Natural killer cell treated with Interleukin-12 subunit alpha and Interleukin-12 subunit beta and Interleukin-15 and Interleukin-18, amount 100 ng/mL, for 72 hours (primary cell): ENCODE measurements at regions not wholly inside any gene's neighbourhood (a gene's known extent, or its start where the extent isn't known, plus 50 kb on each side); places are given as distances from the start of the nearest gene placed in this dataset.

Source experiments
- ATAC-seq, 2 donors: fragments of 150-1000 bp; cut with Tn5 transposase in 1 of 2; sonication (Bioruptor Pico), chemical (Tn5 transposase) in 1 of 2; 2 replicates each; pipeline ENCODE4 v1.10.0; 2021
- DNase-seq: peaks from one replicate; pipeline ENCODE4 v3.0.0; 2022; ENCODE audit warnings: low spot score
- H3K27ac Mint-ChIP-seq, 2 donors: 1 replicate in 1 of 2; 2 replicates in 1 of 2; pipeline ENCODE4 v1.8.0; 2022; ENCODE audit warnings: mixed read lengths in 2 of 2, mild to moderate bottlenecking in 1 of 2, moderate library complexity in 1 of 2
- H3K27me3 Mint-ChIP-seq, 2 donors: 1 replicate in 1 of 2; 2 replicates in 1 of 2; pipeline ENCODE4 v1.8.0; 2022; ENCODE audit warnings: mixed read lengths in 2 of 2
- H3K36me3 Mint-ChIP-seq: one replicate; pipeline ENCODE4 v1.8.0; 2022; ENCODE audit warnings: mixed read lengths
- H3K4me1 Mint-ChIP-seq, 2 donors: 1 replicate in 1 of 2; 2 replicates in 1 of 2; pipeline ENCODE4 v1.8.0; 2022; ENCODE audit warnings: low read depth in 2 of 2, mixed read lengths in 2 of 2, mild to moderate bottlenecking in 1 of 2
- H3K4me3 Mint-ChIP-seq: one replicate; pipeline ENCODE4 v1.8.0; 2022; ENCODE audit warnings: mixed read lengths
- H3K9me3 Mint-ChIP-seq: 2 replicates; pipeline ENCODE4 v1.8.0; 2022; ENCODE audit warnings: mixed read lengths

DNA sequence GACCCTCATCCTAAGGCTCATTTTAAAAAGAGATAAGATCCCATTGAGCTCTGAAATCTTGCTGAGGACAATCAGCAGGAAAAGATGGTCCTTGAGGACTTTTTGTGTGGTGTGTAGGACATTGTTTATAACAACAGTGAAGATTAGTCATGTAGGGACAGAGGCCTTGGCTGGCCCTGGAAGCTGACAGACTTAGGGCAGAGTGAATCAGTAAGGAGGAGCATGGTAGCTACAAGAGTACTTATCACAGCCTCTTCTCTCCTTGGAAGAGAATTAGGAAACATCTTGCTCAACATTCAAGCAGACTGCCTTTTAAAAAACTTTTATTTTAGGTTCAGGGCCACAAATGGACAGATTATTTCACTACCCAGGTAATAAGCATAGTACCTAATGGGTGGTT is 665.9 kb upstream of the SALL1 start:
- no peaks in the 10 kb centered on the region for H3K36me3 Mint-ChIP-seq
- H3K27me3 Mint-ChIP-seq: no peaks in the 10 kb centered on the region
- no peaks in the 10 kb centered on the region for H3K4me1 Mint-ChIP-seq
- DNase-seq (no peak), ATAC-seq (no peak)
- peaks cover 15% of the 10 kb centered on the region for H3K9me3 Mint-ChIP-seq
- no peak overlapping the region for H3K4me3 Mint-ChIP-seq
- H3K27ac Mint-ChIP-seq: no peak overlapping the region

DNA sequence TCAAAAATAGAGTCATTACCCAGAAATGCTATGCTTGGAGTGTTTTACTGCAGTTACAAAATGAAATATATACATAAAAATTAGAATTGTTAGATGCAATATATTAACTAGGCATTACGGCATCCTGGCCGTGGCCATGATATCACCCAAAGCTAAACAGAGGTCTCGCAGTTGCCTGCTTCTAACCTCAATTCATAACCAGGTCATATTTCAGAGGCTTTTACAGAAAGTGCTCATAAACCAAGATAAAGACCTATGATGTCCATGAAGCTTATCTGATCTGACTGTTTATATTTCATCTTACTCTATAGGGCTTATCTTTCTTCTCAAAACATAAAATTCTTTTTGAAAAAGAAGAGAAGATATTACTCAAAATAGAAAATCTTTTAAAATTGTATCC is 664.5 kb upstream of the SALL1 start:
- ATAC-seq (no peak), DNase-seq (no peak)
- Mint-ChIP-seq H3K4me1 (no peaks in the 10 kb centered on the region), H3K9me3 (peaks cover 15% of the 10 kb centered on the region), H3K27ac (no peak overlapping the region), H3K27me3 (no peaks in the 10 kb centered on the region), H3K4me3 (no peak overlapping the region), H3K36me3 (no peaks in the 10 kb centered on the region)

- Mint-ChIP-seq H3K27ac (no peak overlapping the region), H3K36me3 (no peaks in the 10 kb centered on the region), H3K4me1 (no peaks in the 10 kb centered on the region), H3K4me3 (no peak overlapping the region), H3K9me3 (peaks cover 15% of the 10 kb centered on the region), H3K27me3 (no peaks in the 10 kb centered on the region)
- ATAC-seq: no peak
- no peak for DNase-seq
Measured at GRCh38 chr16:51814617-51815016, 663.5 kb upstream of the SALL1 start.

DNA sequence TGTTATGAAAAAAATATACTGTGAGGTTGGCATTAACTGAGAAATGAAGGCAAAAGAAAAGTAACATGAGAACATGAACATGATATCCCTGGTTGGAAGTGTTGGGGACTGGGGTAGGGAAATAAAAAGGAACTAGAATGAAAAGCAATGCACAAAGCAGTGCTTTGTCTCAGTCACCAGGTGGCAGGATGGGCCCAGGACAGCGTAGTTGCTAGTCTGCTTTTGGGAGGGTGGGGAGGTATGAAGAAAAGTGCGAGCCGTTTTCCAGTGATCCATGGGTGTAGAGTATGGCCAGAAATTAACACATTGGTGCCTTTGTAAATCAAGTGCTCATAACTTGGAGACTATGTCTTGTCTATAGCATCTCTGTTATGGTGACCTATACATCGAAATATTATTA is 662.5 kb upstream of the SALL1 start:
- no peak overlapping the region for H3K4me3 Mint-ChIP-seq
- DNase-seq (no peak), ATAC-seq (no peak)
- H3K36me3 Mint-ChIP-seq: no peaks in the 10 kb centered on the region
- H3K27ac Mint-ChIP-seq: no peak overlapping the region
- H3K4me1 Mint-ChIP-seq: no peaks in the 10 kb centered on the region
- no peaks in the 10 kb centered on the region for H3K27me3 Mint-ChIP-seq
- H3K9me3 Mint-ChIP-seq: peaks cover 17% of the 10 kb centered on the region

DNA sequence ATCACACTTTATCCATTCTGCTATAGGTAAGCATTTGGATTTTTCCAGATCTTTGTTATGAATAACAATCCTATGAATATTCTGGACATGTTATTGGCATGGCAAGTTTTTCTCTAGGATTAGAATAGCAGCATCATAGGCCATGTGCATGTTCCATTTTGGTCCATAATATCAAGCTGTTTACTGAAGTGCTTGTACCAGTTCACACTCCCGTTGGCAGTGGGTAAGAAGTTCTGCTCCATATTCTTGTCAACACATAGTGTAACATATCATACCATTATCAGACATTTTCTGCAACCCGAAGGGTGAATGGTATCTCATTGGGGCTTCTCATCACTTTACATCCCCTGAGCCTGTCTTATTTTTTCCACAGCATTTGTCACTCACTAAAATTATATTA is 661.9 kb upstream of the SALL1 start:
- Mint-ChIP-seq H3K9me3 (peaks cover 20% of the 10 kb centered on the region), H3K27ac (no peak overlapping the region), H3K4me1 (no peaks in the 10 kb centered on the region), H3K4me3 (no peak overlapping the region), H3K27me3 (no peaks in the 10 kb centered on the region), H3K36me3 (no peaks in the 10 kb centered on the region)
- ATAC-seq (no peak), DNase-seq (no peak)

GRCh38 chr16:51807551-51807950 is 656.5 kb upstream of the SALL1 start:
- Mint-ChIP-seq H3K9me3 (peaks cover 22% of the 10 kb centered on the region), H3K27me3 (no peaks in the 10 kb centered on the region), H3K36me3 (no peaks in the 10 kb centered on the region), H3K4me3 (no peak overlapping the region), H3K27ac (no peak overlapping the region), H3K4me1 (no peaks in the 10 kb centered on the region)
- DNase-seq (no peak), ATAC-seq (no peak)

DNA sequence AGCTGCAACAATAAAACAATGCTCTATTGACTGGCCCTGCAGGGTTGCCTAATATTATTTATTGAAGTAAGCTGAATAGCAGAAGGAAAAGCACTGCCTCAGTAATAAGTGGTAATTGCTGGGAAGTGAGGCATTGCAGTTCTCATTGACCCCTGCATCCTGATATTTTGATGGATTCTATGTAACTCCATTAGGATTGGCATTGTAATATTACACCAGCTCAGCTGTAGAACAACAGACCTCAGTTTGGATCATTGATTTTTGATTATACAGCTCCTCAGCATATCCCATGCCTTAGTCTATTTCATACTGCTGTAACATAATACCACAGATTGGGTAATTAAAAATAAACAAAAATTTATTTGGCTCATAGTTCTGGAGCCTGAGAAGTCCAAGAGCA is 650.6 kb upstream of the SALL1 start:
- DNase-seq (no peak), ATAC-seq (no peak)
- Mint-ChIP-seq H3K4me1 (no peaks in the 10 kb centered on the region), H3K27ac (no peak overlapping the region), H3K4me3 (no peak overlapping the region), H3K9me3 (peaks cover 5% of the 10 kb centered on the region), H3K36me3 (no peaks in the 10 kb centered on the region), H3K27me3 (no peaks in the 10 kb centered on the region)

- H3K27me3 Mint-ChIP-seq: no peaks in the 10 kb centered on the region
- no peak for ATAC-seq
Measured at GRCh38 chr16:51797669-51798259, 646.7 kb upstream of the SALL1 start.

DNA sequence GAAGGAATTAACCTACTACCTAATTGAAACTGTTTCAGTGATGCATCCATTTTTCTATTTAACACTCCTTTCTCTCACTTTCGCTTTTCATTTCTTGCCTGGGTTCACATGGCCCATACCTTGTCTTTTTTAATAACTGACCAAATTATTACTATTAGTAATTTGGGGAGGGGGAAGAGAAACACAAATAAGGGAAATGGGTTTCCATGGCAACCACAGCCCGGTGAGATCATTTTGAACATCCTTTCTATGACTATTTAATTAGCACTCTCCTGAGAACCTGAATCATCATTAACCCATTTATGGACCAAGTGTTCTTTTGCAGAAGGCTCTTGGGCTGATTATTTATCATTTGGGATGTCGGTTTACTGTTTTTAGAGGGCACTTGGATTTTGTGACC is 628.2 kb upstream of the SALL1 start:
- Mint-ChIP-seq H3K4me3 (no peak overlapping the region), H3K27ac (no peak overlapping the region), H3K36me3 (no peaks in the 10 kb centered on the region), H3K4me1 (no peaks in the 10 kb centered on the region), H3K27me3 (no peaks in the 10 kb centered on the region), H3K9me3 (peaks cover 11% of the 10 kb centered on the region)
- no peak for ATAC-seq
- no peak for DNase-seq

More at GRCh38 chr16:51797669-51798259, 646.7 kb upstream of the SALL1 start:
- Mint-ChIP-seq H3K36me3 (no peaks in the 10 kb centered on the region), H3K27ac (no peak overlapping the region), H3K4me1 (no peaks in the 10 kb centered on the region), H3K4me3 (no peak overlapping the region), H3K9me3 (peaks cover 10% of the 10 kb centered on the region)
- no peak for DNase-seq

GRCh38 chr16:51773071-51773890 is 622.2 kb upstream of the SALL1 start:
- peaks cover 2% of the 10 kb centered on the region for H3K9me3 Mint-ChIP-seq
- no peak overlapping the region for H3K27ac Mint-ChIP-seq
- H3K36me3 Mint-ChIP-seq: no peaks in the 10 kb centered on the region
- ATAC-seq (no peak), DNase-seq (no peak)
- no peak overlapping the region for H3K4me3 Mint-ChIP-seq
- H3K27me3 Mint-ChIP-seq: no peaks in the 10 kb centered on the region
- no peaks in the 10 kb centered on the region for H3K4me1 Mint-ChIP-seq

- H3K4me1 Mint-ChIP-seq: no peaks in the 10 kb centered on the region
- peaks cover 6% of the 10 kb centered on the region for H3K9me3 Mint-ChIP-seq
- peaks cover 4% of the 10 kb centered on the region in 2 donors for H3K27me3 Mint-ChIP-seq
- ATAC-seq: no peak
- no peak for DNase-seq
- H3K27ac Mint-ChIP-seq: no peak overlapping the region
- no peak overlapping the region for H3K4me3 Mint-ChIP-seq
- no peaks in the 10 kb centered on the region for H3K36me3 Mint-ChIP-seq
Measured at GRCh38 chr16:51766739-51767138, 615.7 kb upstream of the SALL1 start.

DNA sequence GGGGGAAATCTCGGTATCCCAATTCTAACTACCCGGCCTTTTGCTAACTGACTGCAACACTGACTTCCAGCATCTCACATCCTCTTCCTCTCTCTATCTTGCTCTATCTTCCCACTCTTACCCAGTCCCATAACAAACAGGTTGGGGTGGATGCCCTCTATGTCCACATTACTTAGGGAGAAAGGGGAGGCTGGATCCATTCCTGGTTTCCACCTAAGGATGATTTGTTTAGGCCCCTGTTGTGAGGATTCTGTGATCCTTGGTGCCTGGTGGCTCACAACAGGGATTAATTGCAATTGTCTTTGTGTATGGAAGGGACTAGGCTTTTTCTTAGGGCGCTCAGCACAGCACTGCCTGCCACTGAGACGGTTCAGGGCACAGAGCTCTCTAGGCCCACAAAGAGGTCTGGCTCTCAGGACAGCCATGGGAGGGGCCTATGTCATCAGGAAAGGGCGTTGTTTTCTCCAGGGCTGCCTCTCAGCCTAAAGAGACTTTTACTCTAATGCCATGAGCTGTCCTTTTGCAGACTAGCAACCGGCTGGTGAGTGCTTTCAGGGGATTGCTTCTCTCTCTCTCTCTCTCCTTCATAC is 612.1 kb upstream of the SALL1 start:
- no peaks in the 10 kb centered on the region for H3K36me3 Mint-ChIP-seq
- H3K4me3 Mint-ChIP-seq: no peak overlapping the region
- peaks cover 4 to 6% of the 10 kb centered on the region in 2 donors for H3K27me3 Mint-ChIP-seq
- DNase-seq (no peak), ATAC-seq (no peak)
- H3K4me1 Mint-ChIP-seq: no peaks in the 10 kb centered on the region
- peaks cover 7% of the 10 kb centered on the region for H3K9me3 Mint-ChIP-seq
- H3K27ac Mint-ChIP-seq: no peak overlapping the region

DNA sequence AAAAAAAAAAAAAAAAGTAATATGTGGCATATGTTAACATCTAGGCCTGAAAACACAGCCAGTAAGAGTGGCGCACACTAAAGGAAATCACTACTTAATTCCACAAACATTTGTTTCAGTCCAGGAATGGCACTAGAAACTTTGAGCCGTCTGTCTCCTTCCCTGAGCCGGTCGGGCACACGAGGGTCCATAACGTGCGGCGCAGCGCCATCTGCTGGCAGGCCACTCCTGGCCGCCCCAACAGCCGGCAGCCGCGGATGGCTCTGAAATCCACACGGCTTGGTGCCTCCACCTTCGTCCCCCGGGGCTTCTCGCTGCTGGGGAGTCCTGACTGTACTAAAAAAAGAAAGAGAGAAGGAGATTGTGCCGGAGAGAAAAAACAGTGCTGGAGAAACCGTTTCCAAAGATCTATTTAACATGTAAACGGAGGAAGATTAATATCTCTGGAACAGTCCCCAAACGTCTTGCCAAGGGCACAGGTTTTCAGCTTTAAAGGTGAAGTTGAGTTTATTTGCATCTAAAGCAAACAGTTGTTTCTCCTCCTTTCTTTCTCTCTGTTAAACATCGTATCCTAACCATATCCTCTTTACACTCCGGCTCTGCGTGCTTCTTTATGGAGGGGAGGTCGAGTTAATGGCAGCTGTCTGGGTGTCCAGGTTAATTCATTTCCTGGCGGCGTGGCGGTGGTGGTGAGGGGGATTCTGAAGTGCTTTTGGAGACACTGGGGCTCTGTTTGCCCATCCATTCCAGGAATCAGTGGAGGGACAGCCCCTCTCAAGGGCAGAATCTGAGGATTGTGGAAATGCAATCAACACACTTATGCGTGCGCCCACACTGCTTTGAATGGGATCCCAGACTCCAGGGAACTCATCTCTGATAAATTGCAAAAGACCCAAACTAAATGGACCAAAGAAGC is 611.3 kb upstream of the SALL1 start:
- H3K36me3 Mint-ChIP-seq: no peaks in the 10 kb centered on the region
- H3K27me3 Mint-ChIP-seq: peaks cover 4 to 6% of the 10 kb centered on the region in 2 donors
- no peak for DNase-seq
- no peak overlapping the region for H3K4me3 Mint-ChIP-seq
- H3K4me1 Mint-ChIP-seq: no peaks in the 10 kb centered on the region
- H3K27ac Mint-ChIP-seq: no peak overlapping the region
- H3K9me3 Mint-ChIP-seq: peaks cover 7% of the 10 kb centered on the region
- ATAC-seq: peak in 1 of 2 donors; percentile 60
